ENCODE measurements at regions not wholly inside any gene's neighbourhood (a gene's known extent, or its start where the extent isn't known, plus 50 kb on each side); places are given as distances from the start of the nearest gene placed in this dataset.

DNA sequence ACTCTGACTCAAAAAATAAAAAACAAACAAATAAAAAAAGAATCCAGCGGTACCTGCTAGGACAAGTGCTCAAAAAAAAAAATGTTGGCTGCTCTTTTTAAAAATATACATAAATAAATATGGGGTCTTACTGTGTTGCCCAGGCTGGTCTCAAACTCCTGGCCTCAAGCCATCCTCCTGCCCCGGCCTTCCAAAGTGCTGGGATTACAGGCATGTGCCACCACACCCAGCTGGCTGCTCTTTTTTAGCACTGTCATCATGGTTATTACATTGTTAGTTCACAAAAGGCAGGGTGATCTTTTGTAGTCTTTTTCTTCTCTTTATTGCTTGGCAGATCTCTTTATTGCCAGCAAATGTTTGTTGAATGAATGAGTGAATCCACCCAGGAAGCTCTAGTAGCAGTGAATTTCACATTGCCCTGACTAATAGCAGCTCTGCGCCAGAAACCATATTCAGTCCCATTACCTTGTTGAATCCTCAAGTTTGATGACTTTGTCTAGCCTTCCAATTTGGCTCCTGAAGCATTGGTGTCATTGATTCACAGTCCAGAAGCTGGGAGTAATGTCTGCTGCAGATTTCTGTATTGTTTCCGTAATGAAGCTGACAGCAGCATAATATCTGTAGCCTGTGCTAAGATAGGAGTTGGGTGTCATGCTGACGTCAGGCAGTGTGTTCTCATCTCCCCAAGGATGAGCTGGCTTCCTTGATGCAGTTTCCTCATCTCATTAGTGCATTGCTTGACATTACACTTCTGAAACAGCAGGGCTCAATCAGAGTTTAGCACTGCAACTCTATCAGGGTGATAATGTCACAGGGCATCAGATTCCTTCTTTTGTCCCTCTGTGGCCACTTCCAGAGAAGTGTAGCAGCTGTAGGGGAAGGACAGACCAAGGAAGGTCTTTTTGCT, 84.9 kb upstream of the TGM3 start:
- intact Hi-C loops (cut with DNase I) = no loop called here
- DNase-seq = no peak

DNA sequence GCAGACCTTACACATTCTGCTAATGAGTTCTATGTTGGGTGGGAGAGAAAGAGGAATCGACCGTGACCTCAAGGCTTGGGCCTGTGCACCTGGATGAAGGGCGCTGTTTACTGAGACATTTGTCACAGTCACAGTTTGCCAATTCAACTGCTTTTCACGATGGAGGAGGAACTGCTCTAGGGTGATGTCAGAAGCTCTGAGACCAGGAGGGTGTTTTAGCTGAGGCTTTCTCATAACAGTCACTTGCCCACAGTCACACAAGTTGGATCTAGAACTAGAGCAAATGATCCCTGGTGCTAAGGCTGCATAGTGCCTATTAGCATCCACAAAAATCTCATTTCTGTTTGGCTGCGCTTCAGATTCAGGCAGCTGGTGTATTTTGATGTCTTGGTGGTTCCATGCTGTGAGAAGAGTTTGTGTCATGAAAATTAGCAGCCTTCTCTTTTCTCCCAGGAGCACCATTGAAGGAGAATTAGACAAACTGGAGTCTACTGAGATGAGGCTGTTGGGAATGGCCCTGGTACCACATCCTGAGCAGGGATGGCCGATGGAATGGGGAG, 83.3 kb upstream of the TGM3 start:
- Histone ChIP-seq H3K27ac (no peak overlapping the region), H3K9me3 (no peaks in the 10 kb centered on the region), H3K36me3 (no peaks in the 10 kb centered on the region), H3K27me3 (peaks cover 39% of the 10 kb centered on the region), H3K4me3 (no peak overlapping the region), H3K4me1 (peaks cover 3% of the 10 kb centered on the region)
- ATAC-seq = no peak
- intact Hi-C loops (cut with DNase I) = no loop called here
- DNase-seq = no peak
- TF ChIP-seq, protein P1, sequence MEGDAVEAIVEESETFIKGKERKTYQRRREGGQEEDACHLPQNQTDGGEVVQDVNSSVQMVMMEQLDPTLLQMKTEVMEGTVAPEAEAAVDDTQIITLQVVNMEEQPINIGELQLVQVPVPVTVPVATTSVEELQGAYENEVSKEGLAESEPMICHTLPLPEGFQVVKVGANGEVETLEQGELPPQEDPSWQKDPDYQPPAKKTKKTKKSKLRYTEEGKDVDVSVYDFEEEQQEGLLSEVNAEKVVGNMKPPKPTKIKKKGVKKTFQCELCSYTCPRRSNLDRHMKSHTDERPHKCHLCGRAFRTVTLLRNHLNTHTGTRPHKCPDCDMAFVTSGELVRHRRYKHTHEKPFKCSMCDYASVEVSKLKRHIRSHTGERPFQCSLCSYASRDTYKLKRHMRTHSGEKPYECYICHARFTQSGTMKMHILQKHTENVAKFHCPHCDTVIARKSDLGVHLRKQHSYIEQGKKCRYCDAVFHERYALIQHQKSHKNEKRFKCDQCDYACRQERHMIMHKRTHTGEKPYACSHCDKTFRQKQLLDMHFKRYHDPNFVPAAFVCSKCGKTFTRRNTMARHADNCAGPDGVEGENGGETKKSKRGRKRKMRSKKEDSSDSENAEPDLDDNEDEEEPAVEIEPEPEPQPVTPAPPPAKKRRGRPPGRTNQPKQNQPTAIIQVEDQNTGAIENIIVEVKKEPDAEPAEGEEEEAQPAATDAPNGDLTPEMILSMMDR (IDR thresholded peaks at IDR 0.05) = no peak

More for the DNA sequence above, 84.9 kb upstream of the TGM3 start:
- Histone ChIP-seq H3K36me3 (no peaks in the 10 kb centered on the region), H3K4me1 (peaks cover 10% of the 10 kb centered on the region), H3K4me3 (no peak overlapping the region), H3K27ac (no peak overlapping the region), H3K9me3 (no peaks in the 10 kb centered on the region), H3K27me3 (peaks cover 45% of the 10 kb centered on the region)
- peak; percentile 64 for ATAC-seq
- TF ChIP-seq, protein P1 (IDR thresholded peaks at IDR 0.05) = no peak

DNA sequence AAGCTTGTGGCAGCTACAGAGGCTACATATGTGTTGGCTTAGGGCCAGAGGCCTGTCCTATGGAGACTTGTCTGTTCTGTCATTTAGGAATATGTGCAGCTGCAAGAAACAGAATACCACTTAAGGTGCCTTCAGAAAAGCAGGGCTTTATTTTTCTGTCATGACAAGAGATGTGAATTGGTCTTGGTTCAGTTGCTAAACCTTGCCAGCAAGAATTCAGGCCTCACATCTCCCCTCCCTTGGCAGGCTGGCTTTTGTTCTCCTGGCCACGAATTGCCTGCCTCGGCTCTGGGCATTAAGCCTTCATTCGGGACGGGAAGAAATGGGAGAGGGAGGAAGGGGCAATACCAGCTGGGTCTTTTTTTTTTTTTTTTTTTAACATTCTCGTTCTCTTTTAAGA, 82.4 kb upstream of the TGM3 start:
- Histone ChIP-seq H3K4me1 (no peaks in the 10 kb centered on the region), H3K9me3 (no peaks in the 10 kb centered on the region), H3K27ac (no peak overlapping the region), H3K27me3 (peaks cover 30% of the 10 kb centered on the region), H3K36me3 (no peaks in the 10 kb centered on the region), H3K4me3 (no peak overlapping the region)
- intact Hi-C loops (cut with DNase I) = no loop called here
- ATAC-seq (no peak), DNase-seq (no peak)
- TF ChIP-seq, protein P1 (IDR thresholded peaks at IDR 0.05) = no peak

DNA sequence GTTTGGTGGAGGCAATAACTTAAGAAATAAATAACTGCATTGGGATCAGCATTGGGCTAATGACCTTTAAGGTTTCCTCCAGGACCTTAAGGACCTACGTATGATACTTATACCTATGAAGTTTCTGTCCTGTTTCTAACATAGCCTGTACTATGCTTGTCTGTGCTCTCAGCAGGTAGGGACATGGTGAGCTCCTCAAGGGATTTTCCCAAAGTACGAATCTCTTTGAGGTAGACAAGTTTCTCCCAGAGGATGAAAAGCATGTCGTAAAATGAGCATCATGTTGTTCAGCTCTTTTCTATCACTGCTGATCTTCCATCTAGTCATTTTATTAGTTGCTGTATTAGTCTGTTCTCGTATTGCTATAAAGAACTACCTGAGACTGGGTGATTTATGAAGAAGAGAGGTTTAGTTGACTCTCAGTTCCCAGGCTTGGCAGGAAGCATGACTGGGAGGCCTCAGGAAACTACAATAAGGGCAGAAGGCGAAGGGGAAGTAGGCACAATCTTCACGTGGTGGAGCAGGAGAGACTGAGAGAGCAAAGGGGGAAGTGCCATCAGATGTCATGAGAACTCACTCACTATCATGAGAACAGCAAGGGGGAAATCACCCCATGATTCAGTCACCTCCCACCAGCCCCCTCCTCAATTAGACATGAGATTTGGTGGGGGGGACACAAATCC, 77.8 kb upstream of the TGM3 start:
- TF ChIP-seq, protein P1 (IDR thresholded peaks at IDR 0.05) = no peak
- DNase-seq (no peak), ATAC-seq (peak; percentile 94)
- Histone ChIP-seq H3K27me3 (peaks cover 9% of the 10 kb centered on the region), H3K27ac (no peak overlapping the region), H3K4me1 (no peaks in the 10 kb centered on the region), H3K36me3 (no peaks in the 10 kb centered on the region), H3K9me3 (no peaks in the 10 kb centered on the region), H3K4me3 (no peak overlapping the region)
- intact Hi-C loops (cut with DNase I) = no loop called here

DNA sequence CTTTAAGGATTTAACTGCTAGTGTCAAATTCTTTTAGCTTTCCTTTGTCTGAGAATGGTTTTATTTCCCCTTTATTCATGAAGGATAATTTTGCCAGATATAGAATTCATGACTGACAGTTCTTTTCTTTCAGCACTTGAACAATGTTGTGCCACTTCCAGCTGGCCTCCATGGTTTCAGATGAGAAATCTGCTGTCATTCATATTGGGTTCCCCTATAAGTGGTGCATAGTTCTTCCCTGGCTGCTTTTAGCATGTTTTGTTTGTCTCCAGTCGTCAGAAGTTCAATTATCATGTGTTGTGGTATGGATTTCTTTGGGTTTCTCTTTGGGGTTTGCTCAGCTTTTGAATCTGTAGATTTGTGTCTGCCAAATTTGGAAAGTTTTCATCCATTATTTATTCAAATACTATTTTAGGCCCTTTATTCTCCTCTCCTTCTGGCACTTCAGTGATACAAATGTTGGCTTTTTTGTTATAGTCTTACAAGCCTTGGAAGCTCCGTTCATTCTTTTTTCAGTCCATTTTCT, 76.3 kb upstream of the TGM3 start:
- Histone ChIP-seq H3K9me3 (no peaks in the 10 kb centered on the region), H3K27me3 (peaks cover 9% of the 10 kb centered on the region), H3K27ac (no peak overlapping the region), H3K4me3 (no peak overlapping the region), H3K4me1 (no peaks in the 10 kb centered on the region), H3K36me3 (no peaks in the 10 kb centered on the region)
- TF ChIP-seq, protein P1 (IDR thresholded peaks at IDR 0.05) = no peak
- intact Hi-C loops (cut with DNase I) = no loop called here
- DNase-seq (no peak), ATAC-seq (no peak)
